HG02943 (cell line): ENCODE measurements at regions not wholly inside any gene's neighbourhood (a gene's known extent, or its start where the extent isn't known, plus 50 kb on each side); places are given as distances from the start of the nearest gene placed in this dataset.
A peak's percentile ranks its signal among the peaks of the same experiment; 100 is the strongest.

Experiments
- ATAC-seq: cut with Tn5 transposase; IDR thresholded peaks from one replicate; pipeline ENCODE4 v1.9.1; 2021; ENCODE audit warnings: mild to moderate bottlenecking, low read depth, moderate library complexity; ENCODE audit not compliant: unreplicated experiment

- ATAC-seq = no peak
These were observed 75.3 kb upstream of the DNAH5 start for GRCh38 chr5:14019768-14020290.

- ATAC-seq = no peak
These were observed 73.4 kb upstream of the DNAH5 start for GRCh38 chr5:14017904-14018303.

- no peak for ATAC-seq
These were observed 72.1 kb upstream of the DNAH5 start for GRCh38 chr5:14016549-14016948.

GRCh38 chr5:14011089-14012020 lies 66.9 kb upstream of the DNAH5 start:
- ATAC-seq = peak; percentile 88

- no peak for ATAC-seq
These were observed 65.1 kb upstream of the DNAH5 start for GRCh38 chr5:14009575-14009974.

GRCh38 chr5:14008819-14009311 lies 64.4 kb upstream of the DNAH5 start:
- ATAC-seq = no peak

- ATAC-seq = no peak
These were observed 62.5 kb upstream of the DNAH5 start for GRCh38 chr5:14006823-14007520.

GRCh38 chr5:14004598-14005394 lies 60.3 kb upstream of the DNAH5 start:
- no peak for ATAC-seq

GRCh38 chr5:14003936-14004335 lies 59.4 kb upstream of the DNAH5 start:
- ATAC-seq = no peak

GRCh38 chr5:14003513-14003912 lies 59.0 kb upstream of the DNAH5 start:
- ATAC-seq = no peak

- no peak for ATAC-seq
These were observed 53.8 kb upstream of the DNAH5 start for GRCh38 chr5:13998254-13998653.

- ATAC-seq = no peak
These were observed 53.0 kb upstream of the DNAH5 start for GRCh38 chr5:13997514-13997913.

- no peak for ATAC-seq
These were observed 50.2 kb upstream of the DNAH5 start for GRCh38 chr5:13994621-13995253.
